ENCODE measurements at regions not wholly inside any gene's neighbourhood (a gene's known extent, or its start where the extent isn't known, plus 50 kb on each side); places are given as distances from the start of the nearest gene placed in this dataset.

GRCh38 chr3:178043084-178043483 is 493.2 kb upstream of the KCNMB2 start:
- no peaks in the 10 kb centered on the region for H3K4me1 ChIP-seq
- H3K27ac ChIP-seq = no peak overlapping the region
- 81% methylated on average over 3 of the region's 3 CpGs for WGBS (ENCODE audit: insufficient coverage, low coverage, low lambda C conversion rate, missing lambda C conversion rate)
- TF ChIP-seq, protein P1, sequence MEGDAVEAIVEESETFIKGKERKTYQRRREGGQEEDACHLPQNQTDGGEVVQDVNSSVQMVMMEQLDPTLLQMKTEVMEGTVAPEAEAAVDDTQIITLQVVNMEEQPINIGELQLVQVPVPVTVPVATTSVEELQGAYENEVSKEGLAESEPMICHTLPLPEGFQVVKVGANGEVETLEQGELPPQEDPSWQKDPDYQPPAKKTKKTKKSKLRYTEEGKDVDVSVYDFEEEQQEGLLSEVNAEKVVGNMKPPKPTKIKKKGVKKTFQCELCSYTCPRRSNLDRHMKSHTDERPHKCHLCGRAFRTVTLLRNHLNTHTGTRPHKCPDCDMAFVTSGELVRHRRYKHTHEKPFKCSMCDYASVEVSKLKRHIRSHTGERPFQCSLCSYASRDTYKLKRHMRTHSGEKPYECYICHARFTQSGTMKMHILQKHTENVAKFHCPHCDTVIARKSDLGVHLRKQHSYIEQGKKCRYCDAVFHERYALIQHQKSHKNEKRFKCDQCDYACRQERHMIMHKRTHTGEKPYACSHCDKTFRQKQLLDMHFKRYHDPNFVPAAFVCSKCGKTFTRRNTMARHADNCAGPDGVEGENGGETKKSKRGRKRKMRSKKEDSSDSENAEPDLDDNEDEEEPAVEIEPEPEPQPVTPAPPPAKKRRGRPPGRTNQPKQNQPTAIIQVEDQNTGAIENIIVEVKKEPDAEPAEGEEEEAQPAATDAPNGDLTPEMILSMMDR (IDR thresholded peaks at IDR 0.05) = no peak
- TF ChIP-seq POLR2A (IDR thresholded peaks at IDR 0.05) = no peak
- H3K27me3 ChIP-seq = no peaks in the 10 kb centered on the region
- no peaks in the 10 kb centered on the region for H3K9me3 ChIP-seq
- no peaks in the 10 kb centered on the region for H3K36me3 ChIP-seq
- intact Hi-C loops (cut with DNase I) = no loop called here
- no peak for ATAC-seq
- no peak overlapping the region for H3K4me3 ChIP-seq
- no peak for DNase-seq

GRCh38 chr3:178044320-178044719 is 491.9 kb upstream of the KCNMB2 start:
- TF ChIP-seq, protein P1 (IDR thresholded peaks at IDR 0.05) = no peak
- TF ChIP-seq POLR2A (IDR thresholded peaks at IDR 0.05) = no peak
- DNase-seq = no peak
- 91% methylated on average over 2 of the region's 2 CpGs for WGBS (ENCODE audit: insufficient coverage, low coverage, low lambda C conversion rate, missing lambda C conversion rate)
- Histone ChIP-seq H3K27me3 (no peaks in the 10 kb centered on the region), H3K27ac (no peak overlapping the region), H3K4me1 (no peaks in the 10 kb centered on the region), H3K4me3 (no peak overlapping the region), H3K36me3 (no peaks in the 10 kb centered on the region), H3K9me3 (no peaks in the 10 kb centered on the region)
- no peak for ATAC-seq
- intact Hi-C loops (cut with DNase I) = no loop called here

DNA sequence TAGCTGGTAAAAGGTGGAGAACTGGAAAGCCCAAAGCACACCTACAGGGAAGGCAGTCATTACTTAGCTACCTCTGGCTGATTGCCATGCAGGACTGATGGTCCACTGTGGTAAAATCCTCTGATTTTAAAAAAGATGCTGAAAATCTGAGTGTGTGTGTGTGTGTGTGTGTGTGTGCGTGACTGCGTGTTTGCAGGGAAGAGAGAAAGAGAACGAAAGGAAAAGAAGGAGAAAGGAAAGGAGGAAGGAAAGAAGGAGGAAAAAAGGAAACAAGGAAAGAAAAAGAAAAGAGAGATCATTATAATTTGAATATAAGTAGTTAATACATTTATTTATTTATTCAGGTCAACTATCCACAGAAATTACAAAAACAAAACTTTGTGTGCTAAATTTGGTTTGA is 488.7 kb upstream of the KCNMB2 start:
- WGBS (ENCODE audit: insufficient coverage, low coverage, low lambda C conversion rate, missing lambda C conversion rate) = 80% methylated on average over 3 of the region's 3 CpGs
- ATAC-seq (no peak), DNase-seq (no peak)
- no peaks in the 10 kb centered on the region for H3K27me3 ChIP-seq
- no peak overlapping the region for H3K27ac ChIP-seq
- no peaks in the 10 kb centered on the region for H3K9me3 ChIP-seq
- intact Hi-C loops (cut with DNase I) = no loop called here
- no peak for TF ChIP-seq POLR2A (IDR thresholded peaks at IDR 0.05)
- TF ChIP-seq, protein P1 (IDR thresholded peaks at IDR 0.05) = no peak
- no peaks in the 10 kb centered on the region for H3K4me1 ChIP-seq
- H3K36me3 ChIP-seq = no peaks in the 10 kb centered on the region
- H3K4me3 ChIP-seq = no peak overlapping the region

DNA sequence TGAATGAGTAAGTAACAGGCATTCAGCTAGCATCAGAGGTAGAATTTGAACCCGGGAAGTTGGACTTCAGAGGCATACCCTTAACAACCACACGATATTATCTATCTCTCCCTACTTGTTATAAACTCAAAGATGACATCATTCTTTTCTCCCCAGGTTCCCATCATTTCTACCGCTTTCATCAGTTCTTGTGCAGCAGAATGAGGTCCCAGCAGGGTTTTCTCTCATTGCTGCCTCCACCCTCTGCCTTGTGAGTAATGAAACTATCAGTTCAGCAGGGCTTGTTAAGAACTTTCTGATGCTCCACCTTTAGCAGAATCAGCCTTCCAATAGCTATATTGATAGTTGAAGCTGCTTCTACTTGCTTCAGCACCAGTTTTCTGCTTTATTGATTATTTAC is 487.5 kb upstream of the KCNMB2 start:
- TF ChIP-seq POLR2A (IDR thresholded peaks at IDR 0.05) = no peak
- TF ChIP-seq, protein P1 (IDR thresholded peaks at IDR 0.05) = no peak
- intact Hi-C loops (cut with DNase I) = no loop called here
- Histone ChIP-seq H3K36me3 (no peaks in the 10 kb centered on the region), H3K4me1 (no peaks in the 10 kb centered on the region), H3K9me3 (no peaks in the 10 kb centered on the region), H3K27me3 (no peaks in the 10 kb centered on the region), H3K4me3 (no peak overlapping the region), H3K27ac (no peak overlapping the region)
- ATAC-seq (no peak), DNase-seq (no peak)
- 73% methylated on average over 3 of the region's 3 CpGs for WGBS (ENCODE audit: insufficient coverage, low coverage, low lambda C conversion rate, missing lambda C conversion rate)

DNA sequence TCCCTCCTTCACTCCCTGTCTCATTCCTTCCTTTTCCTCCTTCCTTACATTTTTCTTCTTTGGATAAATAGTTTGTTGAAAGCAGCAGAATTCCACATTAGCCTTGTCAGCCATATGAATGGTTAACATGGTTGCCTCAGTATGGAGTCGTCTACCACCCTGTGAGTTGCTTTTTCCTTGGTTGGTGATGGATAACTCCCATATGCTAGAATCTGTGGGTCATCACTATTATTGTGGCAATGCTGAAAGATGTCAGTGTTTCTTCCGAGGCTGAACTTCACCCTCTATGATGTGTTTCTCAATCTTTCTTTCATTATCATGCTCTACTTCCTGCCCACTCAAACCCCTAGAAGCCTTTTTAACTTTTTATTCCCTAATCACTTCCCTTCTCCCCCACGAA is 481.8 kb upstream of the KCNMB2 start:
- Histone ChIP-seq H3K27me3 (no peaks in the 10 kb centered on the region), H3K4me3 (no peak overlapping the region), H3K9me3 (no peaks in the 10 kb centered on the region), H3K4me1 (no peaks in the 10 kb centered on the region), H3K27ac (no peak overlapping the region), H3K36me3 (no peaks in the 10 kb centered on the region)
- no peak for TF ChIP-seq POLR2A (IDR thresholded peaks at IDR 0.05)
- TF ChIP-seq, protein P1 (IDR thresholded peaks at IDR 0.05) = no peak
- ATAC-seq (no peak), DNase-seq (no peak)
- 64% methylated on average over 3 of the region's 3 CpGs for WGBS (ENCODE audit: insufficient coverage, low coverage, low lambda C conversion rate, missing lambda C conversion rate)
- intact Hi-C loops (cut with DNase I) = no loop called here
